Hematopoietic multipotent progenitor cell treated with erythropoietin and hydrocortisone succinate and interleukin-3 and kit ligand, for 4 days (in vitro differentiated cells): ENCODE measurements at regions not wholly inside any gene's neighbourhood (a gene's known extent, or its start where the extent isn't known, plus 50 kb on each side); places are given as distances from the start of the nearest gene placed in this dataset.
"Not testable (repeated sequence)": the region's sequence is repeated elsewhere in the genome, so short reads cannot be mapped to it uniquely, and the experiment has no call there.

Experiments used
- DNase-seq: peaks from one replicate; pipeline ENCODE4 v3.0.0-alpha.2; 2015

- no peak for DNase-seq
These were observed 111.1 kb downstream of the KLF8 start for GRCh38 chrX:56343219-56343618.

GRCh38 chrX:56343664-56344063 lies 111.5 kb downstream of the KLF8 start:
- DNase-seq, result no peak

GRCh38 chrX:56358145-56358544 lies 126.0 kb downstream of the KLF8 start:
- not testable (repeated sequence) for DNase-seq

- not testable (repeated sequence) for DNase-seq
These were observed 133.0 kb downstream of the KLF8 start for GRCh38 chrX:56365171-56365570.

- no peak for DNase-seq
These were observed 134.7 kb downstream of the KLF8 start for GRCh38 chrX:56366901-56367300.

GRCh38 chrX:56368962-56369361 lies 136.8 kb downstream of the KLF8 start:
- peak; percentile 0 for DNase-seq

- not testable (repeated sequence) for DNase-seq
These were observed 148.0 kb downstream of the KLF8 start for GRCh38 chrX:56379984-56380780.

- DNase-seq, result no peak
These were observed 150.1 kb downstream of the KLF8 start for GRCh38 chrX:56382278-56382677.

- no peak for DNase-seq
These were observed 153.2 kb downstream of the KLF8 start for GRCh38 chrX:56385336-56385735.

- no peak for DNase-seq
These were observed 153.8 kb downstream of the KLF8 start for GRCh38 chrX:56385960-56386359.

GRCh38 chrX:56397636-56398035 lies 165.5 kb downstream of the KLF8 start:
- DNase-seq, result no peak

GRCh38 chrX:56402207-56402606 lies 161.2 kb upstream of the UBQLN2 start:
- no peak for DNase-seq

- no peak for DNase-seq
These were observed 133.8 kb upstream of the UBQLN2 start for GRCh38 chrX:56429581-56429980.

- DNase-seq, result not testable (repeated sequence)
These were observed 111.4 kb upstream of the UBQLN2 start for GRCh38 chrX:56451981-56452380.

- peak; percentile 40 for DNase-seq
These were observed 101.0 kb upstream of the UBQLN2 start for GRCh38 chrX:56462389-56462788.

- no peak for DNase-seq
These were observed 95.0 kb upstream of the UBQLN2 start for GRCh38 chrX:56468441-56468840.

- DNase-seq, result not testable (repeated sequence)
These were observed 68.5 kb upstream of the UBQLN2 start for GRCh38 chrX:56494923-56495322.

- no peak for DNase-seq
These were observed 64.7 kb upstream of the UBQLN2 start for GRCh38 chrX:56498756-56499155.

- DNase-seq, result no peak
These were observed 64.1 kb upstream of the UBQLN2 start for GRCh38 chrX:56499372-56499771.

GRCh38 chrX:56503941-56504673 lies 59.3 kb upstream of the UBQLN2 start:
- no peak for DNase-seq

- no peak for DNase-seq
These were observed 57.6 kb upstream of the UBQLN2 start for GRCh38 chrX:56505866-56506265.
